A549 (cell line): ENCODE measurements at regions not wholly inside any gene's neighbourhood (a gene's known extent, or its start where the extent isn't known, plus 50 kb on each side); places are given as distances from the start of the nearest gene placed in this dataset.

ENCODE experiments used
- ATAC-seq, 2 experiments: fragments of 200-7000 bp in 1 of 2; fragments of >200 bp in 1 of 2; cut with Nextera tagmentation in 1 of 2; cut with Tn5 transposase in 1 of 2; 3 replicates each; pipeline versions ENCODE4 v1.8.0 to v1.9.1; 2018 to 2020; ENCODE audit warnings: mild to moderate bottlenecking in 1 of 2, moderate library complexity in 1 of 2
- CTCF ChIA-PET: fragments of 300-600 bp; sonication (Branson Sonifier 250); formaldehyde crosslinking; extraction: SDS; loops from one replicate; lab custom pipeline; 2021; ENCODE audit warnings: antibody characterized with exemption, inconsistent platforms; lab: Yijun Ruan, JAX
- POLR2A ChIA-PET: fragments of 350-600 bp; formaldehyde crosslinking; extraction: SDS; loops from one replicate; lab custom pipeline; 2021; ENCODE audit warnings: antibody characterized with exemption, inconsistent platforms; lab: Yijun Ruan, JAX
- DNase-seq, 2 experiments: peaks; one replicate each; pipeline versions ENCODE4 v3.0.0 to v3.0.0-alpha.2; 2011 to 2016; ENCODE audit warnings: low read depth in 1 of 2, low spot score in 1 of 2
- FAIRE-seq: peaks from 2 replicates; lab custom pipeline; 2011; peaks lifted over from hg19 to GRCh38; lab: Jason Lieb, UNC
- H3K27ac ChIP-seq, 2 experiments: fragments of >200 bp; sonication (Bioruptor Twin); formaldehyde crosslinking; 3 replicates each; pipeline ENCODE4 v1.5.1; 2016 to 2017
- H3K4me1 ChIP-seq: fragments of >200 bp; sonication (Bioruptor Twin); formaldehyde crosslinking; 3 replicates; pipeline ENCODE4 v1.6.1; 2016
- H3K4me2 ChIP-seq: fragments of >200 bp; sonication (Bioruptor Twin); formaldehyde crosslinking; 3 replicates; pipeline ENCODE4 v1.6.1; 2016
- H3K4me3 ChIP-seq: fragments of >200 bp; sonication (Bioruptor Twin); formaldehyde crosslinking; 3 replicates; pipeline ENCODE4 v1.5.1; 2016
- H3K9me3 ChIP-seq: fragments of >200 bp; sonication (Bioruptor Twin); formaldehyde crosslinking; 3 replicates; pipeline ENCODE4 v1.6.1; 2016
- CBX8 ChIP-seq: fragments of 200-600 bp; sonication (generic); IDR thresholded peaks from 2 replicates; pipeline ENCODE4 v1.6.1; 2016
- CEBPB ChIP-seq, 2 experiments: fragments of >200 bp in 1 of 2; sonication (Bioruptor Twin) in 1 of 2; formaldehyde crosslinking in 1 of 2; IDR thresholded peaks; 2 replicates each; pipeline ENCODE4 v1.6.1; 2012 to 2016
- CHD2 ChIP-seq: fragments of 150-350 bp; IDR thresholded peaks from 2 replicates; pipeline ENCODE4 v1.6.1; 2014; ENCODE audit warnings: low read length; ENCODE audit not compliant: partially characterized antibody
- CHD4 ChIP-seq: fragments of 200-600 bp; sonication (generic); IDR thresholded peaks from 2 replicates; pipeline ENCODE4 v1.6.1; 2016; ENCODE audit warnings: antibody characterized with exemption, mild to moderate bottlenecking, borderline replicate concordance
- E2F6 ChIP-seq: IDR thresholded peaks from 2 replicates; pipeline ENCODE4 v1.6.1; 2012; ENCODE audit warnings: low read depth, borderline replicate concordance
- EHF ChIP-seq: fragments of 250-450 bp; sonication (Bioruptor Pico); IDR thresholded peaks from 2 replicates; pipeline ENCODE4 v1.5.0; 2020; ENCODE audit warnings: mild to moderate bottlenecking
- EP300 ChIP-seq, 2 experiments: fragments of >200 bp; sonication (Bioruptor Twin); formaldehyde crosslinking; IDR thresholded peaks; 2 replicates in 1 of 2; 3 replicates in 1 of 2; pipeline ENCODE4 v1.6.1; 2016 to 2017
- FOSL2 ChIP-seq, 2 experiments: fragments of 450-650 bp in 1 of 2; fragments of >200 bp in 1 of 2; sonication (Bioruptor Twin) in 1 of 2; formaldehyde crosslinking; IDR thresholded peaks; 2 replicates each; pipeline versions ENCODE4 v1.5.0 to v1.6.1; 2016 to 2020; ENCODE audit warnings: mild to moderate bottlenecking in 1 of 2, moderate library complexity in 1 of 2
- FOXS1 ChIP-seq: fragments of 250-450 bp; sonication (Bioruptor Pico); IDR thresholded peaks from 2 replicates; pipeline ENCODE4 v1.5.0; 2020; ENCODE audit warnings: mild to moderate bottlenecking, moderate library complexity
- HEYL ChIP-seq: fragments of 250-450 bp; sonication (Bioruptor Pico); IDR thresholded peaks from 2 replicates; pipeline ENCODE4 v1.8.0; 2021; ENCODE audit warnings: mild to moderate bottlenecking, moderate library complexity
- HOXA7 ChIP-seq: fragments of 250-450 bp; sonication (Bioruptor Pico); IDR thresholded peaks from 2 replicates; pipeline ENCODE4 v1.5.0; 2020; ENCODE audit warnings: mild to moderate bottlenecking, moderate library complexity
- HOXB5 ChIP-seq: fragments of 250-450 bp; sonication (Bioruptor Pico); IDR thresholded peaks from 2 replicates; pipeline ENCODE4 v1.5.0; 2020; ENCODE audit warnings: mild to moderate bottlenecking, moderate library complexity
- JUN ChIP-seq, 2 experiments: fragments of >200 bp; sonication (Bioruptor Twin); formaldehyde crosslinking; IDR thresholded peaks; 2 replicates in 1 of 2; 3 replicates in 1 of 2; pipeline ENCODE4 v1.6.1; 2016 to 2017
- KDM1A ChIP-seq: fragments of 200-600 bp; sonication (generic); IDR thresholded peaks from 2 replicates; pipeline ENCODE4 v1.6.1; 2016; ENCODE audit warnings: low read depth, mild to moderate bottlenecking
- NPAS2 ChIP-seq: fragments of 250-450 bp; sonication (Bioruptor Pico); IDR thresholded peaks from 2 replicates; pipeline ENCODE4 v1.8.0; 2022; ENCODE audit warnings: mild to moderate bottlenecking, moderate library complexity, borderline replicate concordance
- POLR2AphosphoS2 ChIP-seq: conservative IDR thresholded peaks from 2 replicates; pipeline ENCODE4 v1.6.1; 2012; ENCODE audit warnings: low read length, improper control_type of control experiment, inconsistent platforms
- SMC3 ChIP-seq: fragments of >200 bp; sonication (Bioruptor Twin); formaldehyde crosslinking; IDR thresholded peaks from 3 replicates; pipeline ENCODE4 v1.6.1; 2018; ENCODE audit warnings: inconsistent platforms
- ZC3H11A ChIP-seq: fragments of 450-650 bp; IDR thresholded peaks from 2 replicates; pipeline ENCODE4 v1.6.1; 2014; ENCODE audit warnings: antibody characterized with exemption, mild to moderate bottlenecking
- WGBS: methylation state at CpG from one replicate; pipeline ENCODE4 v1.1.6; 2017; ENCODE audit errors: missing lambda C conversion rate; 5-methylcytosine and 5-hydroxymethylcytosine counted together
- TF ChIP-seq, protein P1 (sequence below): fragments of 150-350 bp; IDR thresholded peaks from 2 replicates; pipeline ENCODE4 v1.6.1; 2014; ENCODE audit warnings: low read depth, mild to moderate bottlenecking, low read length
- TF ChIP-seq, protein P2 (sequence below): IDR thresholded peaks from 2 replicates; pipeline ENCODE4 v1.6.1; 2012
- TF ChIP-seq, protein P3 (sequence below): fragments of >200 bp; sonication (Bioruptor Twin); formaldehyde crosslinking; IDR thresholded peaks from 3 replicates; pipeline ENCODE4 v1.5.1; 2016
- TF ChIP-seq, protein P4 (sequence below): fragments of >200 bp; sonication (Bioruptor Twin); formaldehyde crosslinking; IDR thresholded peaks from 2 replicates; pipeline ENCODE4 v1.6.1; 2016
- TF ChIP-seq, protein P5 (sequence below): fragments of 450-650 bp; IDR thresholded peaks from 2 replicates; pipeline ENCODE4 v1.6.1; 2014; ENCODE audit warnings: antibody characterized with exemption

DNA sequence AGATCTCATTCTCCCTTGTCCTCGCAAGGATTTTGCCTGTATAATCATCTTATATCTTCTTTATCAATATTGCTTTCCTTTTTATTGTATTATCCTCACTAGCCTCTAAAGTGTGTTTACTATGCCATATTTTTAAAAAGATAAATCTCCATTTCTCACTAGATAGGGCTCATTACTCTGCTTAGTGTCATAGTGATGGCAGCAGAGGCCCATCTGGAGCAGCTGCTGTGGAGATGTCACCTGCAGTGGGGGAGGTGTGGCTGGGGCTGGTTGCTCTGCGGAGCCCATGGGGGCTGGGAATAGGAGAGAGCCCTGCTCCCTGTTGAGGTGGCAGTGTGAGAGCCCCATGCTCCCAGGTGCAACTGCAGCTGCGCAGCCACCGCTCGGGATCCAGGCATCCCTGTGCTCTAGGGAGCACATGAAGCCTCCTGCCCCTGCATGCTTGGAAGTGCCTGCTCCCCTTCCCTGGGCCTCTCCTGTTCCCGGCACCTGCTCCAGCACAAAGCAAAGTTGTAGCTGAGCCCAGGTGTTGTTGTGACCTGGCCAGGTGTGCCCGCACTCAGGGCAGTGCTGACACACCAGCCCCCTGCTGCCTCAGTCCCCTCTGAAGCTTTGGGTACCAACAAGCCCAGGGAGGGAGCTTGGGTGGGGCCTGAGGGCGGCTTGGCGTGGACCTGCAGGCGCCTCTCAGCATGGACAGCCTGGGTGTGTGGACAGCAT lies 144.6 kb upstream of the MRPS30 start:
- Histone ChIP-seq H3K27ac (no peak overlapping the region), H3K4me2 (no peak overlapping the region), H3K9me3 (no peaks in the 10 kb centered on the region), H3K4me1 (no peaks in the 10 kb centered on the region), H3K4me3 (no peak overlapping the region)
- WGBS, result 20% methylated on average over 10 of the region's 10 CpGs
- ChIA-PET POLR2A (no interaction called here), CTCF (no interaction called here)
- DNase-seq, result no peak
- ATAC-seq, result no peak
- FAIRE-seq, result no peak
- TF ChIP-seq HEYL, result no peak
- no peak for TF ChIP-seq CHD2
- no peak for TF ChIP-seq HOXA7 (CRISPR knock-in tag)
- TF ChIP-seq, protein P1, sequence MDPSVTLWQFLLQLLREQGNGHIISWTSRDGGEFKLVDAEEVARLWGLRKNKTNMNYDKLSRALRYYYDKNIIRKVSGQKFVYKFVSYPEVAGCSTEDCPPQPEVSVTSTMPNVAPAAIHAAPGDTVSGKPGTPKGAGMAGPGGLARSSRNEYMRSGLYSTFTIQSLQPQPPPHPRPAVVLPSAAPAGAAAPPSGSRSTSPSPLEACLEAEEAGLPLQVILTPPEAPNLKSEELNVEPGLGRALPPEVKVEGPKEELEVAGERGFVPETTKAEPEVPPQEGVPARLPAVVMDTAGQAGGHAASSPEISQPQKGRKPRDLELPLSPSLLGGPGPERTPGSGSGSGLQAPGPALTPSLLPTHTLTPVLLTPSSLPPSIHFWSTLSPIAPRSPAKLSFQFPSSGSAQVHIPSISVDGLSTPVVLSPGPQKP, result no peak
- TF ChIP-seq KDM1A, result no peak
- TF ChIP-seq NPAS2 (CRISPR knock-in tag), result no peak
- TF ChIP-seq, protein P2, sequence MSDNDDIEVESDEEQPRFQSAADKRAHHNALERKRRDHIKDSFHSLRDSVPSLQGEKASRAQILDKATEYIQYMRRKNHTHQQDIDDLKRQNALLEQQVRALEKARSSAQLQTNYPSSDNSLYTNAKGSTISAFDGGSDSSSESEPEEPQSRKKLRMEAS, result no peak
- no peak for TF ChIP-seq FOXS1
- no peak for TF ChIP-seq EP300 (IDR thresholded peaks at IDR 0.05)
- TF ChIP-seq, protein P3, sequence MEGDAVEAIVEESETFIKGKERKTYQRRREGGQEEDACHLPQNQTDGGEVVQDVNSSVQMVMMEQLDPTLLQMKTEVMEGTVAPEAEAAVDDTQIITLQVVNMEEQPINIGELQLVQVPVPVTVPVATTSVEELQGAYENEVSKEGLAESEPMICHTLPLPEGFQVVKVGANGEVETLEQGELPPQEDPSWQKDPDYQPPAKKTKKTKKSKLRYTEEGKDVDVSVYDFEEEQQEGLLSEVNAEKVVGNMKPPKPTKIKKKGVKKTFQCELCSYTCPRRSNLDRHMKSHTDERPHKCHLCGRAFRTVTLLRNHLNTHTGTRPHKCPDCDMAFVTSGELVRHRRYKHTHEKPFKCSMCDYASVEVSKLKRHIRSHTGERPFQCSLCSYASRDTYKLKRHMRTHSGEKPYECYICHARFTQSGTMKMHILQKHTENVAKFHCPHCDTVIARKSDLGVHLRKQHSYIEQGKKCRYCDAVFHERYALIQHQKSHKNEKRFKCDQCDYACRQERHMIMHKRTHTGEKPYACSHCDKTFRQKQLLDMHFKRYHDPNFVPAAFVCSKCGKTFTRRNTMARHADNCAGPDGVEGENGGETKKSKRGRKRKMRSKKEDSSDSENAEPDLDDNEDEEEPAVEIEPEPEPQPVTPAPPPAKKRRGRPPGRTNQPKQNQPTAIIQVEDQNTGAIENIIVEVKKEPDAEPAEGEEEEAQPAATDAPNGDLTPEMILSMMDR, result no peak
- TF ChIP-seq POLR2AphosphoS2, result no peak

DNA sequence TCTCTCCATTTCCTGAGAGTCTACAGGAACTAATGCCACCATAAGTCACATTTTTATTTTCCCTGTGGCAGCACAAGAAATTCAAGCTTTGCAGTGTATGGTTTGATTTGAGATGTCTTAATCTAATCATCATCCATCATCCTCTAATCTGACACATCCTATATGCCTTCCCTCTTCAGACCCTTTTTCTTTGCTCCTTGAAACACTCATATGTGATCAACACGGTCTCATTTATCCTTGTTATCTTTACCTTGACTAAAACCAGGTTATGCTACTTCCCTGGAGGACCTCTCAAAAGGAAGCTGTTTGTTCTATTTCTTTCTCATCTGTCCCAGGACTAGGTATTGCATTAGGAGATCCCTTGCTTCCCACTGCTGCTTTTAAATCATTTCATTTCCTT lies 146.9 kb upstream of the MRPS30 start:
- 3% methylated on average over 1 of the region's 1 CpG for WGBS
- no peaks in the 10 kb centered on the region for H3K9me3 ChIP-seq
- ChIA-PET POLR2A (no interaction called here), CTCF (no interaction called here)
- FAIRE-seq (no peak), ATAC-seq (no peak), DNase-seq (no peak)
- H3K4me1 ChIP-seq, result no peaks in the 10 kb centered on the region
- no peak overlapping the region for H3K4me3 ChIP-seq
- no peak for TF ChIP-seq KDM1A
- no peak overlapping the region for H3K27ac ChIP-seq
- H3K4me2 ChIP-seq, result no peak overlapping the region

GRCh38 chr5:44660251-44660650 lies 148.5 kb upstream of the MRPS30 start:
- Histone ChIP-seq H3K4me3 (no peak overlapping the region), H3K4me1 (no peaks in the 10 kb centered on the region)

GRCh38 chr5:44659334-44659733 lies 149.4 kb upstream of the MRPS30 start:
- no peak for ATAC-seq

More at GRCh38 chr5:44660251-44660650, 148.5 kb upstream of the MRPS30 start:
- DNase-seq, result no peak
- no peak for FAIRE-seq
- Histone ChIP-seq H3K4me2 (no peak overlapping the region), H3K27ac (no peak overlapping the region), H3K9me3 (0 out of 3 replicates have a peak, but pooled peaks cover 2% of the 10 kb centered on the region)
- no peak for ATAC-seq
- ChIA-PET POLR2A (no interaction called here), CTCF (no interaction called here)
- TF ChIP-seq EHF (CRISPR knock-in tag) (no peak), CEBPB (IDR thresholded peaks at IDR 0.05) (no peak), CBX8 (no peak), FOSL2 (IDR thresholded peaks at IDR 0.05) (no peak), FOSL2 (CRISPR knock-in tag; IDR thresholded peaks at IDR 0.05) (no peak), HEYL (no peak)
- TF ChIP-seq, protein P4, sequence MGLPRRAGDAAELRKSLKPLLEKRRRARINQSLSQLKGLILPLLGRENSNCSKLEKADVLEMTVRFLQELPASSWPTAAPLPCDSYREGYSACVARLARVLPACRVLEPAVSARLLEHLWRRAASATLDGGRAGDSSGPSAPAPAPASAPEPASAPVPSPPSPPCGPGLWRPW, result no peak

More at GRCh38 chr5:44659334-44659733, 149.4 kb upstream of the MRPS30 start:
- H3K4me1 ChIP-seq, result no peaks in the 10 kb centered on the region
- ChIA-PET CTCF (no interaction called here), POLR2A (no interaction called here)
- DNase-seq (no peak), FAIRE-seq (no peak)
- TF ChIP-seq HOXB5 (CRISPR knock-in tag), result no peak
- TF ChIP-seq, protein P5, sequence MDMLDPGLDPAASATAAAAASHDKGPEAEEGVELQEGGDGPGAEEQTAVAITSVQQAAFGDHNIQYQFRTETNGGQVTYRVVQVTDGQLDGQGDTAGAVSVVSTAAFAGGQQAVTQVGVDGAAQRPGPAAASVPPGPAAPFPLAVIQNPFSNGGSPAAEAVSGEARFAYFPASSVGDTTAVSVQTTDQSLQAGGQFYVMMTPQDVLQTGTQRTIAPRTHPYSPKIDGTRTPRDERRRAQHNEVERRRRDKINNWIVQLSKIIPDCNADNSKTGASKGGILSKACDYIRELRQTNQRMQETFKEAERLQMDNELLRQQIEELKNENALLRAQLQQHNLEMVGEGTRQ, result no peak
- TF ChIP-seq ZC3H11A, result no peak
- TF ChIP-seq HOXA7 (CRISPR knock-in tag), result no peak
- TF ChIP-seq SMC3, result no peak
- TF ChIP-seq JUN (IDR thresholded peaks at IDR 0.05), result no peak
- TF ChIP-seq HEYL, result no peak
- no peak for TF ChIP-seq E2F6
- TF ChIP-seq CHD4, result no peak
- H3K4me2 ChIP-seq, result no peak overlapping the region
- 1% methylated on average over 3 of the region's 3 CpGs for WGBS
- H3K27ac ChIP-seq, result no peak overlapping the region
- H3K4me3 ChIP-seq, result no peak overlapping the region
- 0 out of 3 replicates have a peak, but pooled peaks cover 2% of the 10 kb centered on the region for H3K9me3 ChIP-seq
